Thoracic aorta (tissue), 2 donors: ENCODE measurements at regions not wholly inside any gene's neighbourhood (a gene's known extent, or its start where the extent isn't known, plus 50 kb on each side); places are given as distances from the start of the nearest gene placed in this dataset.

Experiments
- ATAC-seq: fragments of 150-250 bp; one replicate; pipeline ENCODE4 v1.8.0; 2017; ENCODE audit warnings: low read depth; ENCODE audit not compliant: insufficient number of reproducible peaks, low FRiP score
- DNase-seq: peaks from one replicate; pipeline ENCODE4 v3.0.0-alpha.2; 2020; ENCODE audit warnings: low spot score
- H3K27ac ChIP-seq, 2 donors: fragments of 200-600 bp; sonication (generic); 1 replicate in 1 of 2; 2 replicates in 1 of 2; pipeline ENCODE4 v1.5.1; 2016; ENCODE audit warnings: mild to moderate bottlenecking in 2 of 2, moderate library complexity in 2 of 2
- H3K27me3 ChIP-seq: fragments of 200-600 bp; sonication (generic); replicated peaks from 2 replicates; pipeline ENCODE4 v1.6.0; 2016; ENCODE audit warnings: mild to moderate bottlenecking; ENCODE audit not compliant: insufficient read depth
- H3K36me3 ChIP-seq: fragments of 200-600 bp; sonication (generic); one replicate; pipeline ENCODE4 v1.5.1; 2016
- H3K4me1 ChIP-seq, 2 donors: fragments of 200-600 bp; sonication (generic); 1 replicate in 1 of 2; 2 replicates in 1 of 2; pipeline versions ENCODE4 v1.5.1 to v1.6.0; 2016; ENCODE audit warnings: low read depth in 2 of 2, mild to moderate bottlenecking in 1 of 2; ENCODE audit not compliant: control insufficient read depth in 1 of 2
- H3K4me3 ChIP-seq: fragments of 200-600 bp; sonication (generic); 2 replicates; pipeline ENCODE4 v1.5.1; 2016; ENCODE audit warnings: mild to moderate bottlenecking
- H3K9me3 ChIP-seq: fragments of 200-600 bp; sonication (generic); 2 replicates; pipeline ENCODE4 v1.5.1; 2016
- CTCF ChIP-seq: fragments of 200-600 bp; sonication (generic); IDR thresholded peaks from one replicate; pipeline ENCODE4 v1.5.1; 2019; ENCODE audit warnings: antibody characterized with exemption

GRCh38 chr1:113211467-113211866 lies 138.5 kb downstream of the LRIG2 start:
- Histone ChIP-seq H3K27ac (no peak overlapping the region), H3K9me3 (no peaks in the 10 kb centered on the region), H3K36me3 (no peaks in the 10 kb centered on the region), H3K27me3 (no peaks in the 10 kb centered on the region), H3K4me1 (no peaks in the 10 kb centered on the region), H3K4me3 (no peak overlapping the region)
- no peak for ATAC-seq
- DNase-seq, result no peak
- no peak for TF ChIP-seq CTCF

- Histone ChIP-seq H3K4me3 (no peak overlapping the region), H3K9me3 (no peaks in the 10 kb centered on the region), H3K27ac (no peak overlapping the region), H3K36me3 (no peaks in the 10 kb centered on the region), H3K4me1 (no peaks in the 10 kb centered on the region), H3K27me3 (no peaks in the 10 kb centered on the region)
- no peak for ATAC-seq
- no peak for TF ChIP-seq CTCF
- no peak for DNase-seq
Measured at GRCh38 chr1:113215015-113215414, 142.0 kb downstream of the LRIG2 start.

GRCh38 chr1:113216664-113217063 lies 143.7 kb downstream of the LRIG2 start:
- TF ChIP-seq CTCF, result no peak
- DNase-seq, result no peak
- no peak for ATAC-seq
- no peaks in the 10 kb centered on the region for H3K36me3 ChIP-seq
- no peaks in the 10 kb centered on the region for H3K27me3 ChIP-seq
- H3K4me3 ChIP-seq, result no peak overlapping the region
- no peaks in the 10 kb centered on the region for H3K9me3 ChIP-seq
- no peaks in the 10 kb centered on the region for H3K4me1 ChIP-seq
- H3K27ac ChIP-seq, result no peak overlapping the region

- ATAC-seq (no peak), DNase-seq (no peak)
- no peak for TF ChIP-seq CTCF
- H3K9me3 ChIP-seq, result no peaks in the 10 kb centered on the region
- no peaks in the 10 kb centered on the region for H3K4me1 ChIP-seq
- H3K27me3 ChIP-seq, result no peaks in the 10 kb centered on the region
- no peak overlapping the region for H3K4me3 ChIP-seq
- no peaks in the 10 kb centered on the region for H3K36me3 ChIP-seq
- H3K27ac ChIP-seq, result no peak overlapping the region
Measured at GRCh38 chr1:113217447-113218208, 144.6 kb downstream of the LRIG2 start.

GRCh38 chr1:113219377-113219776 lies 146.4 kb downstream of the LRIG2 start:
- no peak for ATAC-seq
- H3K27ac ChIP-seq, result no peak overlapping the region
- no peaks in the 10 kb centered on the region for H3K9me3 ChIP-seq

More at GRCh38 chr1:113219377-113219776, 146.4 kb downstream of the LRIG2 start:
- no peaks in the 10 kb centered on the region for H3K4me1 ChIP-seq
- no peak for DNase-seq
- no peaks in the 10 kb centered on the region for H3K27me3 ChIP-seq
- no peak overlapping the region for H3K4me3 ChIP-seq
- no peaks in the 10 kb centered on the region for H3K36me3 ChIP-seq
- TF ChIP-seq CTCF, result no peak
